K562 (cell line): ENCODE measurements at regions not wholly inside any gene's neighbourhood (a gene's known extent, or its start where the extent isn't known, plus 50 kb on each side); places are given as distances from the start of the nearest gene placed in this dataset.

Experiments
- ATF3 ChIP-seq, 2 experiments: fragments of 450-650 bp in 1 of 2; sonication (generic) in 1 of 2; formaldehyde crosslinking in 1 of 2; IDR thresholded peaks in 1 of 2; conservative IDR thresholded peaks in 1 of 2; 2 replicates each; pipeline versions ENCODE4 v1.6.1 to v1.8.1; 2016 to 2023; ENCODE audit warnings: mild to moderate bottlenecking in 2 of 2, moderate library complexity in 2 of 2, inconsistent platforms in 1 of 2, missing genetic modification reagents in 1 of 2
- CC2D1A ChIP-seq: fragments of 450-650 bp; IDR thresholded peaks from 2 replicates; pipeline ENCODE4 v1.6.1; 2017; ENCODE audit warnings: mild to moderate bottlenecking
- CTCF ChIP-seq, 3 experiments: IDR thresholded peaks in 2 of 3; conservative IDR thresholded peaks in 1 of 3; 2 replicates each; pipeline ENCODE4 v1.5.1; 2011 to 2012; ENCODE audit warnings: low read length in 3 of 3, mild to moderate bottlenecking in 3 of 3, control low read depth in 2 of 3, improper control_type of control experiment in 1 of 3, inconsistent platforms in 1 of 3, low read depth in 1 of 3, mixed read lengths in 1 of 3, moderate library complexity in 1 of 3; ENCODE audit not compliant: insufficient read depth in 2 of 3
- NBN ChIP-seq: fragments of 450-650 bp; IDR thresholded peaks from 2 replicates; pipeline ENCODE4 v1.6.1; 2016; ENCODE audit warnings: low read depth, mild to moderate bottlenecking
- NR1H2 ChIP-seq: sonication (generic); formaldehyde crosslinking; IDR thresholded peaks from 2 replicates; pipeline ENCODE4 v1.4.0; 2020; ENCODE audit warnings: mild to moderate bottlenecking, missing genetic modification reagents
- SNAPC5 ChIP-seq: fragments of 250-450 bp; sonication (Bioruptor Pico); IDR thresholded peaks from 2 replicates; pipeline ENCODE4 v1.8.0; 2021; ENCODE audit warnings: moderate library complexity, mild to moderate bottlenecking, inconsistent platforms
- TEAD4 ChIP-seq, 2 experiments: sonication (generic) in 1 of 2; formaldehyde crosslinking in 1 of 2; IDR thresholded peaks; 2 replicates each; pipeline versions ENCODE4 v1.6.1 to v1.8.0; 2012 to 2022; ENCODE audit warnings: borderline replicate concordance in 1 of 2, inconsistent platforms in 1 of 2, low read length in 1 of 2, mild to moderate bottlenecking in 1 of 2, missing genetic modification reagents in 1 of 2
- YY1 ChIP-seq, 3 experiments: IDR thresholded peaks; 2 replicates each; pipeline ENCODE4 v1.6.1; 2011; ENCODE audit warnings: low read length in 2 of 3, mild to moderate bottlenecking in 2 of 3, moderate library complexity in 2 of 3, borderline replicate concordance in 1 of 3, control low read depth in 1 of 3, low read depth in 1 of 3; ENCODE audit not compliant: insufficient read depth in 3 of 3, insufficient replicate concordance in 2 of 3, control insufficient read depth in 1 of 3, insufficient read length in 1 of 3; ENCODE audit errors: extremely low read depth in 1 of 3
- ZNF639 ChIP-seq, 2 experiments: fragments of 200-800 bp in 1 of 2; sonication (Bioruptor generic) in 1 of 2; sonication (generic) in 1 of 2; formaldehyde crosslinking in 1 of 2; IDR thresholded peaks in 1 of 2; conservative IDR thresholded peaks in 1 of 2; 2 replicates each; pipeline versions ENCODE4 v1.5.0 to v1.6.1; 2016 to 2020; ENCODE audit warnings: missing compliant biosample characterization in 1 of 2, missing genetic modification characterization in 1 of 2, missing genetic modification reagents in 1 of 2

- TF ChIP-seq CC2D1A = no peak
- no peak for TF ChIP-seq YY1 (IDR thresholded peaks at IDR 0.05; ENCODE audit: borderline replicate concordance in 1 of 3, control insufficient read depth in 1 of 3, extremely low read depth in 1 of 3, insufficient read depth in 3 of 3, insufficient read length in 1 of 3, insufficient replicate concordance in 2 of 3, low read depth in 1 of 3, low read length in 2 of 3)
- no peak for TF ChIP-seq NBN
- TF ChIP-seq SNAPC5 (CRISPR knock-in tag) = no peak
- TF ChIP-seq NR1H2 = no peak
- TF ChIP-seq TEAD4 (IDR thresholded peaks at IDR 0.05; ENCODE audit: low read length) = no peak
- no peak for TF ChIP-seq TEAD4 (CRISPR knock-in tag; IDR thresholded peaks at IDR 0.05; ENCODE audit: borderline replicate concordance)
- no peak for TF ChIP-seq CTCF (IDR thresholded peaks at IDR 0.05 in 2 of 3, conservative IDR thresholded peaks at IDR 0.05 in 1 of 3; ENCODE audit: insufficient read depth in 2 of 3, low read depth in 1 of 3, low read length in 3 of 3)
- TF ChIP-seq ZNF639 (CRISPR knock-in tag; conservative IDR thresholded peaks at IDR 0.05 in 1 of 2, IDR thresholded peaks at IDR 0.05 in 1 of 2) = no peak
- peak; percentile 25; the same call in 1 of the 2 replicates for TF ChIP-seq ATF3 (IDR thresholded peaks at IDR 0.05)
- no peak for TF ChIP-seq ATF3 (CRISPR knock-in tag; conservative IDR thresholded peaks at IDR 0.05)
Observed at GRCh38 chr21:41079159-41079558, 88.8 kb upstream of the BACE2 start.
